ENCODE measurements at regions not wholly inside any gene's neighbourhood (a gene's known extent, or its start where the extent isn't known, plus 50 kb on each side); places are given as distances from the start of the nearest gene placed in this dataset.

DNA sequence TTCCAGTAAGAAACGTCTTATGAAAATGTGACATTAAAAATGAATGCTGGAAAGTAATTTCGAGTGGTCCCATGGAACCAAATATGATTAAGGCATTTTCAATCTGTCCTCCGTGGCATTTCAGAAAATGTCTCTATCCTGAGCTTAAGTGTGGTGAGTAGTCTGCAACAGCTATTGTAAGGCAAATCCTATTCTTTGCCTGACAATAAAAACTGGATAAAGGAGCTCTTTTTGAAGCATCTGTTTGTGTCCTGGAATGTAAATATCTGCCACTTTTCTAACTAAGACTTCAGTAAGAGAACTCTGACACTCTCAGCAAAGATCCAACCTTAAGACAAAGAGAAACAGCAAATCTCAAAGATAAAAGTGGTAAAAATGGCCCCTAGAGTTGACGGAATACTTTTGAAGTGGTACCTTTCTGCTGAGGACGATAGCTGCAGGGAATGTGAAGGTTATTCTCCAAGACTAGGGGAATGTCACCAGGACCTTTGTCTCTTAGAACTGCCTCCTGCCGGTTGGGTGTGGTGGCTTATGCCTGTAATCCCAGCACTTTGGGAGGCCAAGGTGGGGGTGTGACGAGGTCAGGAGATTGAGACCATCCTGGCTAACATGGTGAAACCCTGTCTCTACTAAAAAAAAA is 486.7 kb upstream of the ZP4 start:
- TF ChIP-seq, protein P1, sequence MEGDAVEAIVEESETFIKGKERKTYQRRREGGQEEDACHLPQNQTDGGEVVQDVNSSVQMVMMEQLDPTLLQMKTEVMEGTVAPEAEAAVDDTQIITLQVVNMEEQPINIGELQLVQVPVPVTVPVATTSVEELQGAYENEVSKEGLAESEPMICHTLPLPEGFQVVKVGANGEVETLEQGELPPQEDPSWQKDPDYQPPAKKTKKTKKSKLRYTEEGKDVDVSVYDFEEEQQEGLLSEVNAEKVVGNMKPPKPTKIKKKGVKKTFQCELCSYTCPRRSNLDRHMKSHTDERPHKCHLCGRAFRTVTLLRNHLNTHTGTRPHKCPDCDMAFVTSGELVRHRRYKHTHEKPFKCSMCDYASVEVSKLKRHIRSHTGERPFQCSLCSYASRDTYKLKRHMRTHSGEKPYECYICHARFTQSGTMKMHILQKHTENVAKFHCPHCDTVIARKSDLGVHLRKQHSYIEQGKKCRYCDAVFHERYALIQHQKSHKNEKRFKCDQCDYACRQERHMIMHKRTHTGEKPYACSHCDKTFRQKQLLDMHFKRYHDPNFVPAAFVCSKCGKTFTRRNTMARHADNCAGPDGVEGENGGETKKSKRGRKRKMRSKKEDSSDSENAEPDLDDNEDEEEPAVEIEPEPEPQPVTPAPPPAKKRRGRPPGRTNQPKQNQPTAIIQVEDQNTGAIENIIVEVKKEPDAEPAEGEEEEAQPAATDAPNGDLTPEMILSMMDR (IDR thresholded peaks at IDR 0.05; ENCODE audit: borderline replicate concordance, extremely low read depth, low read length, poor library complexity, severe bottlenecking) = no peak
- TF ChIP-seq EZH2 (IDR thresholded peaks at IDR 0.05; ENCODE audit: borderline replicate concordance, low read depth, low read length, severe bottlenecking) = no peak

Data from DND-41 (cell line).